SK-N-SH treated with all-trans-retinoic acid at 6 μM for 48 hours (cell line): ENCODE measurements at regions not wholly inside any gene's neighbourhood (a gene's known extent, or its start where the extent isn't known, plus 50 kb on each side); places are given as distances from the start of the nearest gene placed in this dataset.

ENCODE experiments used
- SNAI2 ChIP-seq: fragments of 250-450 bp; sonication (Bioruptor Pico); IDR thresholded peaks from 2 replicates; pipeline ENCODE4 v1.5.0; 2020; ENCODE audit warnings: mild to moderate bottlenecking, moderate library complexity
- TCF4 ChIP-seq: fragments of 250-450 bp; sonication (Bioruptor Pico); IDR thresholded peaks from 2 replicates; pipeline ENCODE4 v1.8.0; 2021; ENCODE audit warnings: mild to moderate bottlenecking, moderate library complexity, borderline replicate concordance
- ZNF565 ChIP-seq: fragments of 450-650 bp; formaldehyde crosslinking; conservative IDR thresholded peaks from 2 replicates; pipeline ENCODE4 v1.5.0; 2020; ENCODE audit warnings: low read depth, mild to moderate bottlenecking, moderate library complexity
- ZNF8 ChIP-seq: fragments of 450-650 bp; formaldehyde crosslinking; IDR thresholded peaks from 2 replicates; pipeline ENCODE4 v1.5.0; 2020; ENCODE audit warnings: mild to moderate bottlenecking, moderate library complexity
- TF ChIP-seq, protein P1 (sequence below): fragments of 250-450 bp; sonication (Bioruptor Pico); IDR thresholded peaks from 2 replicates; pipeline ENCODE4 v1.8.0; 2021; ENCODE audit warnings: low read depth, mild to moderate bottlenecking, moderate library complexity, borderline replicate concordance

DNA sequence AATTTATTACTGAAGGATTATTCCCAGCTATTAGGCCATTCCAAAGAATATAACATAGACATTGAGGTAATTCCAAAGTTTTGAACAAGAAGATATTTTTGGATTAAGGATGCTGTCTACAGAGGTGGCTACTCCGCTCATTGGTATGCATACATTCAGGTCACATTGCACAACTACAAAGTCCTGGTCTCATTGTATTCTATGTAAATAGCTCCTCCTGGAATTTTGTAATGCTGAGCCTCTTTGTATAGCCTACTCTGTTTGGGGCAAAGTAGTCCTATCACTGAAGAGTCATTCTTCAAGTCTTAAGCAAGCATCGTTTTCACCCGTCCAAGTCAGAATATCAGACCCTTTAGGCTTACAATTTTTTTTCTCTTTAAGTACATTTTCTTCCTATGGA is 142.4 kb downstream of the KIF18A start:
- no peak for TF ChIP-seq SNAI2 (CRISPR knock-in tag)
- TF ChIP-seq, protein P1, sequence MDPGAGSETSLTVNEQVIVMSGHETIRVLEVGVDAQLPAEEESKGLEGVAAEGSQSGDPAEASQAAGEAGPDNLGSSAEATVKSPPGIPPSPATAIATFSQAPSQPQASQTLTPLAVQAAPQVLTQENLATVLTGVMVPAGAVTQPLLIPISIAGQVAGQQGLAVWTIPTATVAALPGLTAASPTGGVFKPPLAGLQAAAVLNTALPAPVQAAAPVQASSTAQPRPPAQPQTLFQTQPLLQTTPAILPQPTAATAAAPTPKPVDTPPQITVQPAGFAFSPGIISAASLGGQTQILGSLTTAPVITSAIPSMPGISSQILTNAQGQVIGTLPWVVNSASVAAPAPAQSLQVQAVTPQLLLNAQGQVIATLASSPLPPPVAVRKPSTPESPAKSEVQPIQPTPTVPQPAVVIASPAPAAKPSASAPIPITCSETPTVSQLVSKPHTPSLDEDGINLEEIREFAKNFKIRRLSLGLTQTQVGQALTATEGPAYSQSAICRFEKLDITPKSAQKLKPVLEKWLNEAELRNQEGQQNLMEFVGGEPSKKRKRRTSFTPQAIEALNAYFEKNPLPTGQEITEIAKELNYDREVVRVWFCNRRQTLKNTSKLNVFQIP = no peak
- no peak for TF ChIP-seq ZNF565 (CRISPR knock-in tag)
- no peak for TF ChIP-seq TCF4
- TF ChIP-seq ZNF8 (CRISPR knock-in tag) = no peak
